Kidney (tissue), 13 donors: ENCODE measurements at regions not wholly inside any gene's neighbourhood (a gene's known extent, or its start where the extent isn't known, plus 50 kb on each side); places are given as distances from the start of the nearest gene placed in this dataset.

ENCODE experiments used
- DNase-seq, 5 donors: peaks; one replicate each; pipeline ENCODE4 v3.0.0-alpha.2; 2013 to 2020
- FAIRE-seq: peaks from 2 replicates; lab custom pipeline; 2012; peaks lifted over from hg19 to GRCh38; lab: Jason Lieb, UNC
- H3K27ac ChIP-seq, 2 donors: one replicate each; pipeline ENCODE4 v1.7.0; 2013; ENCODE audit warnings: low read depth in 2 of 2, low read length in 2 of 2, inconsistent platforms in 1 of 2
- H3K27me3 ChIP-seq: one replicate; pipeline ENCODE4 v1.7.1; 2013; ENCODE audit warnings: low read length, inconsistent platforms; ENCODE audit not compliant: control insufficient read depth, insufficient read depth
- H3K36me3 ChIP-seq, 3 donors: one replicate each; pipeline versions ENCODE4 v1.7.0 to v1.7.1; 2013; ENCODE audit warnings: low read length in 3 of 3, control low read depth in 1 of 3, inconsistent platforms in 1 of 3; ENCODE audit not compliant: insufficient read depth in 3 of 3, control insufficient read depth in 2 of 3
- H3K4me1 ChIP-seq, 3 donors: one replicate each; pipeline versions ENCODE4 v1.7.0 to v1.7.1; 2013; ENCODE audit warnings: low read length in 3 of 3, inconsistent platforms in 1 of 3, low read depth in 1 of 3; ENCODE audit not compliant: control insufficient read depth in 2 of 3, insufficient read depth in 2 of 3
- H3K4me3 ChIP-seq, 3 donors: one replicate each; pipeline versions ENCODE4 v1.7.0 to v1.8.1; 2013; ENCODE audit warnings: low read length in 3 of 3, control low read depth in 1 of 3, inconsistent platforms in 1 of 3
- H3K9ac ChIP-seq, 3 donors: one replicate each; pipeline versions ENCODE4 v1.7.0 to v1.7.1; 2013; ENCODE audit warnings: low read length in 3 of 3, control low read depth in 1 of 3, inconsistent platforms in 1 of 3
- H3K9me3 ChIP-seq, 3 donors: one replicate each; pipeline versions ENCODE4 v1.7.0 to v1.7.1; 2013; ENCODE audit warnings: low read length in 3 of 3, control low read depth in 1 of 3, inconsistent platforms in 1 of 3; ENCODE audit not compliant: control insufficient read depth in 2 of 3, insufficient read depth in 1 of 3
- CTCF ChIP-seq: IDR thresholded peaks from 3 replicates; pipeline ENCODE4 v1.5.1; 2012; ENCODE audit warnings: mild to moderate bottlenecking, moderate library complexity, borderline replicate concordance; ENCODE audit not compliant: insufficient read depth; ENCODE audit errors: extremely low read depth
- intact Hi-C: fragments of 100-400 bp; cut with DNase I; formaldehyde crosslinking; loops from one replicate; pipeline ENCODE4 v1.11.1; 2022
- donor health status: control.
- donor health status: control.
- donor health status: control.
- donor health status: control.
- donor health status: control.
- donor health status: DM: yes; HTN: yes; CAD: no.
- donor health status: Normal renal cell carcinoma (clear cell type).

- Histone ChIP-seq H3K4me1 (no peaks in the 10 kb centered on the region), H3K27me3 (no peaks in the 10 kb centered on the region), H3K36me3 (no peaks in the 10 kb centered on the region), H3K9me3 (no peaks in the 10 kb centered on the region), H3K27ac (no peak overlapping the region), H3K9ac (no peak overlapping the region), H3K4me3 (no peak overlapping the region)
- FAIRE-seq, result no peak
- DNase-seq, result no peak
- intact Hi-C loops, result no loop called here
- no peak for TF ChIP-seq CTCF
Measured at GRCh38 chr3:145578471-145578870, 582.5 kb downstream of the PLOD2 start.

GRCh38 chr3:145581694-145582093 lies 579.3 kb downstream of the PLOD2 start:
- Histone ChIP-seq H3K4me3 (no peak overlapping the region), H3K4me1 (no peaks in the 10 kb centered on the region), H3K9me3 (no peaks in the 10 kb centered on the region), H3K36me3 (no peaks in the 10 kb centered on the region), H3K27me3 (no peaks in the 10 kb centered on the region), H3K9ac (no peak overlapping the region), H3K27ac (no peak overlapping the region)
- intact Hi-C loops, result no loop called here
- DNase-seq (no peak), FAIRE-seq (no peak)
- TF ChIP-seq CTCF, result no peak

GRCh38 chr3:145604851-145605250 lies 556.1 kb downstream of the PLOD2 start:
- intact Hi-C loops, result no loop called here
- H3K36me3 ChIP-seq, result no peaks in the 10 kb centered on the region

More at GRCh38 chr3:145604851-145605250, 556.1 kb downstream of the PLOD2 start:
- Histone ChIP-seq H3K4me1 (no peaks in the 10 kb centered on the region), H3K9ac (no peak overlapping the region), H3K9me3 (no peaks in the 10 kb centered on the region), H3K27ac (no peak overlapping the region), H3K27me3 (no peaks in the 10 kb centered on the region), H3K4me3 (no peak overlapping the region)
- TF ChIP-seq CTCF, result no peak
- FAIRE-seq, result no peak
- DNase-seq, result no peak
